ENCODE measurements at regions not wholly inside any gene's neighbourhood (a gene's known extent, or its start where the extent isn't known, plus 50 kb on each side); places are given as distances from the start of the nearest gene placed in this dataset.

DNA sequence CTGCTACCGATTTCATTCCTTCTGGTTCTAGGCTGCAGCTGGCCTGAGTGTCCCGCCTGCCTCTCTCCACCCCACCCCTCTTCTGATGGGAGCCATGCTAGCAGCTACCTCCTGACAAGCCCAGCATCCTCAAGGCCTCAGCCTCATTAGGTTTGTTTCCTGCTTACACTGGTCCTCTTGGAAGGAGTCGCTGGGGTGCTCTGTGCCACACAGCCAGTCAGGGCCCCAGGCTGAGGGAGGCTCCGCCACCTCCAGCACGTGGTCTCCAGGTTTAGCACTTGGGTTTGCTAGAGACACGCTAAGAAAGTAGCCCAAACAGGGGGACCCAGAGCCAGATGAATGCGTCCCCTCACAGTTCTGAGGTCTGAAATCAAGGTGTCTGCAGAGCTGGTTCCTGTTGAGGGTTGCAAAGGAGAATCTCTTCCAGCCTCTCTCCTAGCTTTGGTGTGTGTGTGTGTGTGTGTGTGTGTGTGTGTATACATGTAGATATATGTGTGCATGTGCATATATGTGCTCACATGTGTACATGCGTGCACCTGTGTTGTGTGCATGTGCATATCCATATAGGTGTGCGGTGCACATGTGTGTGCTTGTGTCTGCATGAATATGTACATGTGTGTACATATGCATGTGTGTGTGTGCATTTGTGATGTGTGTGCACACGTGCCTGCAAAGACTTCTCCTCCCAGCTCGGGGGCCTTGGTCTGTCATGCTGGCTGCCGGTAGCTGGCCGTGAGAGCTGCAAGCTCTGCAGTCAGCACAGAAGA, 301.1 kb upstream of the AJAP1 start:
- TF ChIP-seq, protein P1, sequence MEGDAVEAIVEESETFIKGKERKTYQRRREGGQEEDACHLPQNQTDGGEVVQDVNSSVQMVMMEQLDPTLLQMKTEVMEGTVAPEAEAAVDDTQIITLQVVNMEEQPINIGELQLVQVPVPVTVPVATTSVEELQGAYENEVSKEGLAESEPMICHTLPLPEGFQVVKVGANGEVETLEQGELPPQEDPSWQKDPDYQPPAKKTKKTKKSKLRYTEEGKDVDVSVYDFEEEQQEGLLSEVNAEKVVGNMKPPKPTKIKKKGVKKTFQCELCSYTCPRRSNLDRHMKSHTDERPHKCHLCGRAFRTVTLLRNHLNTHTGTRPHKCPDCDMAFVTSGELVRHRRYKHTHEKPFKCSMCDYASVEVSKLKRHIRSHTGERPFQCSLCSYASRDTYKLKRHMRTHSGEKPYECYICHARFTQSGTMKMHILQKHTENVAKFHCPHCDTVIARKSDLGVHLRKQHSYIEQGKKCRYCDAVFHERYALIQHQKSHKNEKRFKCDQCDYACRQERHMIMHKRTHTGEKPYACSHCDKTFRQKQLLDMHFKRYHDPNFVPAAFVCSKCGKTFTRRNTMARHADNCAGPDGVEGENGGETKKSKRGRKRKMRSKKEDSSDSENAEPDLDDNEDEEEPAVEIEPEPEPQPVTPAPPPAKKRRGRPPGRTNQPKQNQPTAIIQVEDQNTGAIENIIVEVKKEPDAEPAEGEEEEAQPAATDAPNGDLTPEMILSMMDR (IDR thresholded peaks at IDR 0.05; ENCODE audit: borderline replicate concordance, extremely low read depth, insufficient read depth), result no peak
- DNase-seq, result no peak
- intact Hi-C loops (cut with DNase I), result no loop called here
- no peaks in the 10 kb centered on the region for H3K36me3 ChIP-seq (ENCODE audit: control insufficient read depth in 2 of 3, insufficient read depth in 3 of 3, low read length in 3 of 3)
- no peaks in the 10 kb centered on the region for H3K9me3 ChIP-seq (ENCODE audit: control insufficient read depth in 2 of 3, insufficient read depth in 1 of 3, low read length in 3 of 3)
- no peak for FAIRE-seq
- no peaks in the 10 kb centered on the region for H3K4me1 ChIP-seq (ENCODE audit: control insufficient read depth in 2 of 3, insufficient read depth in 2 of 3, low read depth in 1 of 3, low read length in 3 of 3)
- no peak overlapping the region for H3K4me3 ChIP-seq (ENCODE audit: low read length in 3 of 3)
- H3K27ac ChIP-seq (ENCODE audit: low read depth in 2 of 2, low read length in 2 of 2), result no peak overlapping the region
- H3K9ac ChIP-seq (ENCODE audit: low read length in 3 of 3), result no peak overlapping the region
- H3K27me3 ChIP-seq (ENCODE audit: control insufficient read depth, insufficient read depth, low read length), result no peaks in the 10 kb centered on the region

DNA sequence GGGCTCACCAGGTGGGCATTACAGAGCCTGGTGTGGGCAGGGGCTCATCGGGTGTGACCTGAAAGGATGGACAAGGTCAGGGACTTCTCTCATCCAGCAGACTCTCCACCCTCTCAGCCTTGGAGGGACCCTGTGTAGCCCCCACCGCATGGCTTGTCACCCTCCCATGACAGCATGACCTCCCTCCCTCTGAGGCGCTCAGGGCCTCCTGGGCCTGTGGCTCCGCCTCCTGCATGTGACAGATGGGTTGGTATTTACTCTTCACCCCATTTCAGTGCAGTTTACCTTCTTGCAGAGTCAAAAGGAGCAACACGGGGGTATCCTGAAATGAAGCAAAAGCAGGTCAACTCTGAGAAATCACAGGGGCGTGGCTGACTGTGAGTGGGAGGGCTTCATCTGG, 298.6 kb upstream of the AJAP1 start:
- Histone ChIP-seq H3K27me3 (ENCODE audit: control insufficient read depth, insufficient read depth, low read length) (no peaks in the 10 kb centered on the region), H3K36me3 (ENCODE audit: control insufficient read depth in 2 of 3, insufficient read depth in 3 of 3, low read length in 3 of 3) (no peaks in the 10 kb centered on the region), H3K4me1 (ENCODE audit: control insufficient read depth in 2 of 3, insufficient read depth in 2 of 3, low read depth in 1 of 3, low read length in 3 of 3) (no peaks in the 10 kb centered on the region), H3K9me3 (ENCODE audit: control insufficient read depth in 2 of 3, insufficient read depth in 1 of 3, low read length in 3 of 3) (no peaks in the 10 kb centered on the region), H3K4me3 (ENCODE audit: low read length in 3 of 3) (no peak overlapping the region), H3K9ac (ENCODE audit: low read length in 3 of 3) (no peak overlapping the region), H3K27ac (ENCODE audit: low read depth in 2 of 2, low read length in 2 of 2) (no peak overlapping the region)
- TF ChIP-seq, protein P1 (IDR thresholded peaks at IDR 0.05; ENCODE audit: borderline replicate concordance, extremely low read depth, insufficient read depth), result no peak
- DNase-seq, result no peak
- FAIRE-seq, result no peak
- intact Hi-C loops (cut with DNase I), result no loop called here

DNA sequence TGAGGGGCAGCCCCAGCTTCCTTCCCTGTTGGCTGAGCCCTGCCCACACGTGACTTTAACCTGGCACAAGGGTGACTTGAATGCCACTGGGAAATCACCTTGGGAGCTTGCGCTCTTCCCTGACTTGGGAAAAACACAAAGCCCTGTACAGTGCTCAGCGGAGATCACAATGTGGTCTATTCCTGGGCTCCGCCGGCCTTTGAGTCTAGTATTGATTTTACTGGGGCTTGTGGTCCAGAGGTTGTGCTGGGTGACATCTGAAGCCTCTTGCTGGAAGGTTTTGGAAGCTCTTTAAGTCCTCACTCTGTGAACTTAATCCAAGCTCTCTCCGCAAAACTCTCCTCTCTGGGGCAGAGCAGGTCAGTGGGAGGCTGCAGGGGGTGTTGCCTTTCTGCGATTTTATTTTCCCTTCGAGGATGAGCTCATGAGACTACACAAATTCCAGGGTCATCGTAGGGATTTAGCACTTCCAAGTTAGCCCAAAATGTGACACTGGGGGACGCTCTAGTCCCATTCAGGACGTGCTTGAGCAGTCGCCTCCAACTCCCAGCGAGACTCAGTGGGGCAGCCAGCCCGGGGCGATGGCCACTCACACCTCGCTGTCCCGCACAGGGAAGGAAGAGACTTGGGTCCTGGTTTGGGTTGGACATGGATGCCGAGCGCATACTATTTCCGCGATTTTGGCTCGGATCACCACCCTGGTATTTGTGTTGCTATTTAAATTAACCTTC, 291.9 kb upstream of the AJAP1 start:
- intact Hi-C loops (cut with DNase I), result no loop called here

More for the DNA sequence above, 291.9 kb upstream of the AJAP1 start:
- H3K9me3 ChIP-seq (ENCODE audit: control insufficient read depth in 2 of 3, insufficient read depth in 1 of 3, low read length in 3 of 3), result peaks cover 0 to 2% (median 0%) of the 10 kb centered on the region in 3 donors
- no peak for DNase-seq
- no peaks in the 10 kb centered on the region for H3K36me3 ChIP-seq (ENCODE audit: control insufficient read depth in 2 of 3, insufficient read depth in 3 of 3, low read length in 3 of 3)
- H3K4me1 ChIP-seq (ENCODE audit: control insufficient read depth in 2 of 3, insufficient read depth in 2 of 3, low read depth in 1 of 3, low read length in 3 of 3), result no peaks in the 10 kb centered on the region
- TF ChIP-seq, protein P1 (IDR thresholded peaks at IDR 0.05; ENCODE audit: borderline replicate concordance, extremely low read depth, insufficient read depth), result no peak
- H3K27ac ChIP-seq (ENCODE audit: low read depth in 2 of 2, low read length in 2 of 2), result no peak overlapping the region
- no peaks in the 10 kb centered on the region for H3K27me3 ChIP-seq (ENCODE audit: control insufficient read depth, insufficient read depth, low read length)
- H3K4me3 ChIP-seq (ENCODE audit: low read length in 3 of 3), result no peak overlapping the region
- H3K9ac ChIP-seq (ENCODE audit: low read length in 3 of 3), result no peak overlapping the region
- FAIRE-seq, result no peak

Data from kidney (tissue), 13 donors.